Astrocyte (in vitro differentiated cells and primary cell): ENCODE measurements at regions not wholly inside any gene's neighbourhood (a gene's known extent, or its start where the extent isn't known, plus 50 kb on each side); places are given as distances from the start of the nearest gene placed in this dataset.

Experiments used
- DNase-seq: peaks from one replicate; pipeline ENCODE4 v3.0.0-alpha.2; 2010; ENCODE audit warnings: low read depth
- FAIRE-seq: peaks from 2 replicates; lab custom pipeline; 2011; peaks lifted over from hg19 to GRCh38; lab: Jason Lieb, UNC
- H2AFZ ChIP-seq: 2 replicates; pipeline ENCODE4 v1.6.0; 2012; ENCODE audit warnings: low read depth, low read length, inconsistent platforms
- H3K27ac ChIP-seq: 2 replicates; pipeline ENCODE4 v1.5.1; 2011; ENCODE audit warnings: low read depth, low read length, inconsistent platforms
- H3K27me3 ChIP-seq: 2 replicates; pipeline ENCODE4 v1.6.0; 2011; ENCODE audit warnings: low read length, inconsistent platforms; ENCODE audit not compliant: insufficient read depth
- H3K36me3 ChIP-seq: 2 replicates; pipeline ENCODE4 v1.5.1; 2011; ENCODE audit warnings: low read length, inconsistent platforms; ENCODE audit not compliant: insufficient read depth
- H3K4me1 ChIP-seq: 2 replicates; pipeline ENCODE4 v1.5.1; 2011; ENCODE audit warnings: low read length, inconsistent platforms; ENCODE audit not compliant: insufficient read depth
- H3K4me2 ChIP-seq: 2 replicates; pipeline ENCODE4 v1.6.0; 2012; ENCODE audit warnings: low read length, inconsistent platforms
- H3K4me3 ChIP-seq: 2 replicates; pipeline ENCODE4 v1.5.1; 2011; ENCODE audit warnings: low read depth, mild to moderate bottlenecking, low read length, inconsistent platforms; ENCODE audit not compliant: insufficient read depth
- H3K79me2 ChIP-seq: 2 replicates; pipeline ENCODE4 v1.6.0; 2012; ENCODE audit warnings: mild to moderate bottlenecking, low read length, inconsistent platforms; ENCODE audit not compliant: insufficient read depth
- H3K9ac ChIP-seq: 2 replicates; pipeline ENCODE4 v1.6.0; 2012; ENCODE audit warnings: mild to moderate bottlenecking, low read length, inconsistent platforms
- H3K9me3 ChIP-seq: 2 replicates; pipeline ENCODE4 v1.5.1; 2012; ENCODE audit warnings: low read depth, mild to moderate bottlenecking, low read length, inconsistent platforms; ENCODE audit not compliant: insufficient read depth
- H4K20me1 ChIP-seq: 2 replicates; pipeline ENCODE4 v1.6.0; 2012; ENCODE audit warnings: low read length, inconsistent platforms; ENCODE audit not compliant: insufficient read depth
- H3K27ac Mint-ChIP-seq: one replicate; pipeline ENCODE4 v1.8.0; 2021; ENCODE audit warnings: mild to moderate bottlenecking, mixed read lengths; ENCODE audit not compliant: unreplicated experiment
- H3K27me3 Mint-ChIP-seq: one replicate; pipeline ENCODE4 v1.8.0; 2021; ENCODE audit warnings: low read depth, mixed read lengths; ENCODE audit not compliant: unreplicated experiment
- H3K36me3 Mint-ChIP-seq: one replicate; pipeline ENCODE4 v1.8.0; 2021; ENCODE audit warnings: low read depth, mixed read lengths; ENCODE audit not compliant: unreplicated experiment
- H3K4me1 Mint-ChIP-seq: one replicate; pipeline ENCODE4 v1.8.0; 2021; ENCODE audit warnings: low read depth, mixed read lengths; ENCODE audit not compliant: unreplicated experiment
- H3K4me3 Mint-ChIP-seq: one replicate; pipeline ENCODE4 v1.8.0; 2021; ENCODE audit warnings: mild to moderate bottlenecking, moderate library complexity, mixed read lengths; ENCODE audit not compliant: unreplicated experiment
- H3K9me3 Mint-ChIP-seq: one replicate; pipeline ENCODE4 v1.8.0; 2021; ENCODE audit warnings: mild to moderate bottlenecking, mixed read lengths; ENCODE audit not compliant: unreplicated experiment
- CTCF ChIP-seq: IDR thresholded peaks from 2 replicates; pipeline ENCODE4 v1.5.1; 2011; ENCODE audit warnings: low read depth, mild to moderate bottlenecking, inconsistent platforms, low read length, moderate library complexity; ENCODE audit not compliant: insufficient read depth
- EZH2 ChIP-seq: IDR thresholded peaks from 2 replicates; pipeline ENCODE4 v1.6.1; 2012; ENCODE audit warnings: mild to moderate bottlenecking, low read length, inconsistent platforms; ENCODE audit not compliant: insufficient read depth

GRCh38 chr4:8731364-8731763 lies 138.8 kb downstream of the CPZ start:
- Histone ChIP-seq H3K79me2 (no peaks in the 10 kb centered on the region), H3K9me3 (peaks cover 3% of the 10 kb centered on the region), H3K4me2 (no peak overlapping the region), H3K9ac (no peak overlapping the region), H3K4me1 (no peaks in the 10 kb centered on the region), H3K4me3 (no peak overlapping the region), H3K27ac (no peak overlapping the region), H3K36me3 (no peaks in the 10 kb centered on the region), H4K20me1 (no peaks in the 10 kb centered on the region), H2AFZ (no peak overlapping the region), H3K27me3 (no peaks in the 10 kb centered on the region)
- Mint-ChIP-seq H3K27me3 (peaks cover 22% of the 10 kb centered on the region), H3K9me3 (peaks cover 9% of the 10 kb centered on the region), H3K36me3 (no peaks in the 10 kb centered on the region), H3K27ac (no peak overlapping the region), H3K4me1 (peaks cover 3% of the 10 kb centered on the region), H3K4me3 (no peak overlapping the region)
- TF ChIP-seq CTCF (no peak), EZH2 (no peak)
- DNase-seq (no peak), FAIRE-seq (no peak)

- TF ChIP-seq CTCF, result no peak
- no peak for TF ChIP-seq EZH2
- DNase-seq (no peak), FAIRE-seq (no peak)
- no peaks in the 10 kb centered on the region for H3K79me2 ChIP-seq
- peaks cover 2% of the 10 kb centered on the region for H3K4me1 Mint-ChIP-seq
- H3K9me3 Mint-ChIP-seq, result peaks cover 8% of the 10 kb centered on the region
- peaks cover 21% of the 10 kb centered on the region for H3K27me3 Mint-ChIP-seq
- H3K4me1 ChIP-seq, result no peaks in the 10 kb centered on the region
- no peak overlapping the region for H3K4me2 ChIP-seq
- no peak overlapping the region for H3K27ac Mint-ChIP-seq
- no peak overlapping the region for H3K27ac ChIP-seq
- no peak overlapping the region for H2AFZ ChIP-seq
- no peak overlapping the region for H3K4me3 ChIP-seq
- no peaks in the 10 kb centered on the region for H3K36me3 Mint-ChIP-seq
- peaks cover 3% of the 10 kb centered on the region for H3K9me3 ChIP-seq
- H3K9ac ChIP-seq, result no peak overlapping the region
- no peaks in the 10 kb centered on the region for H3K27me3 ChIP-seq
- H3K4me3 Mint-ChIP-seq, result no peak overlapping the region
- no peaks in the 10 kb centered on the region for H4K20me1 ChIP-seq
- no peaks in the 10 kb centered on the region for H3K36me3 ChIP-seq
Observed at GRCh38 chr4:8730681-8731080, 138.1 kb downstream of the CPZ start.

GRCh38 chr4:8730159-8730558 lies 137.6 kb downstream of the CPZ start:
- H3K4me1 Mint-ChIP-seq, result peaks cover 2% of the 10 kb centered on the region
- Histone ChIP-seq H2AFZ (no peak overlapping the region), H3K36me3 (no peaks in the 10 kb centered on the region), H4K20me1 (no peaks in the 10 kb centered on the region), H3K4me3 (no peak overlapping the region), H3K4me1 (no peaks in the 10 kb centered on the region), H3K79me2 (no peaks in the 10 kb centered on the region), H3K9ac (no peak overlapping the region), H3K27me3 (no peaks in the 10 kb centered on the region), H3K27ac (no peak overlapping the region), H3K4me2 (no peak overlapping the region), H3K9me3 (peaks cover 3% of the 10 kb centered on the region)
- peaks cover 8% of the 10 kb centered on the region for H3K9me3 Mint-ChIP-seq
- no peak for FAIRE-seq
- H3K27ac Mint-ChIP-seq, result no peak overlapping the region
- peaks cover 22% of the 10 kb centered on the region for H3K27me3 Mint-ChIP-seq
- TF ChIP-seq CTCF (no peak), EZH2 (no peak)
- no peaks in the 10 kb centered on the region for H3K36me3 Mint-ChIP-seq
- H3K4me3 Mint-ChIP-seq, result no peak overlapping the region
- DNase-seq, result no peak
